Small intestine (tissue), 7 donors: ENCODE measurements at regions not wholly inside any gene's neighbourhood (a gene's known extent, or its start where the extent isn't known, plus 50 kb on each side); places are given as distances from the start of the nearest gene placed in this dataset.

Source experiments
- DNase-seq, 2 donors: peaks; one replicate each; pipeline versions ENCODE4 v3.0.0 to v3.0.0-alpha.2; 2013
- FAIRE-seq: peaks from 2 replicates; lab custom pipeline; 2012; peaks lifted over from hg19 to GRCh38; lab: Jason Lieb, UNC
- H3K27ac ChIP-seq, 3 donors: one replicate each; pipeline ENCODE4 v1.5.1; 2013; ENCODE audit warnings: low read length in 2 of 3, mild to moderate bottlenecking in 2 of 3, control low read depth in 1 of 3, inconsistent platforms in 1 of 3, low read depth in 1 of 3, moderate library complexity in 1 of 3
- H3K27me3 ChIP-seq, 3 donors: one replicate each; pipeline ENCODE4 v1.6.1; 2013; ENCODE audit warnings: low read length in 3 of 3, inconsistent platforms in 1 of 3; ENCODE audit not compliant: control insufficient read depth in 3 of 3, insufficient read depth in 3 of 3
- H3K36me3 ChIP-seq, 3 donors: one replicate each; pipeline ENCODE4 v1.6.1; 2013; ENCODE audit warnings: low read length in 3 of 3, inconsistent platforms in 1 of 3, low read depth in 1 of 3, mild to moderate bottlenecking in 1 of 3, moderate library complexity in 1 of 3; ENCODE audit not compliant: control insufficient read depth in 3 of 3, insufficient read depth in 2 of 3
- H3K4me1 ChIP-seq, 3 donors: one replicate each; pipeline ENCODE4 v1.6.1; 2013; ENCODE audit warnings: low read length in 2 of 3, inconsistent platforms in 1 of 3, low read depth in 1 of 3, mild to moderate bottlenecking in 1 of 3, moderate library complexity in 1 of 3; ENCODE audit not compliant: control insufficient read depth in 3 of 3, insufficient read depth in 2 of 3
- H3K4me3 ChIP-seq, 3 donors: one replicate each; pipeline ENCODE4 v1.5.1; 2013; ENCODE audit warnings: low read length in 3 of 3, control low read depth in 1 of 3, inconsistent platforms in 1 of 3, low read depth in 1 of 3, mild to moderate bottlenecking in 1 of 3, moderate library complexity in 1 of 3
- H3K9me3 ChIP-seq, 2 donors: one replicate each; pipeline ENCODE4 v1.6.1; 2013; ENCODE audit warnings: low read depth in 1 of 2, low read length in 1 of 2; ENCODE audit not compliant: control insufficient read depth in 2 of 2, insufficient read depth in 1 of 2
- WGBS, 3 donors: extraction: QIAGEN DNeasy Blood & Tissue Kit; methylation state at CpG; one replicate each; pipeline ENCODE4 v1.1.7; 2013; 5-methylcytosine and 5-hydroxymethylcytosine counted together
- donor health status: healthy with polysubstance abuse.
- donor health status: control.
- donor health status: control.
- donor health status: Bipolar disorder and iron deficiency.
- donor health status: healthy.

GRCh38 chr11:116445108-116446047 is 327.4 kb downstream of the BUD13 start:
- Histone ChIP-seq H3K36me3 (no peaks in the 10 kb centered on the region), H3K4me1 (peaks cover 4 to 14% (median 7%) of the 10 kb centered on the region in 3 donors), H3K27ac (peak overlapping the region in 2 of 3 donors; percentile 17 to 78), H3K4me3 (no peak overlapping the region), H3K9me3 (no peaks in the 10 kb centered on the region), H3K27me3 (no peaks in the 10 kb centered on the region)
- DNase-seq (peak; percentile 49 to 78), FAIRE-seq (no peak)
- 50 to 61% (median 56%) methylated on average over 6 of the region's 6 CpGs for WGBS, 3 donors

- Histone ChIP-seq H3K36me3 (no peaks in the 10 kb centered on the region), H3K4me1 (peaks cover 3 to 9% (median 4%) of the 10 kb centered on the region in 3 donors), H3K27me3 (no peaks in the 10 kb centered on the region), H3K27ac (no peak overlapping the region), H3K9me3 (peaks cover 0 to 3% of the 10 kb centered on the region in 2 donors), H3K4me3 (no peak overlapping the region)
- FAIRE-seq (no peak), DNase-seq (no peak)
Observed at GRCh38 chr11:116442238-116442752, 330.5 kb downstream of the BUD13 start.

GRCh38 chr11:116439361-116439677 is 333.5 kb downstream of the BUD13 start:
- H3K36me3 ChIP-seq, result no peaks in the 10 kb centered on the region
- H3K4me3 ChIP-seq, result no peak overlapping the region
- no peaks in the 10 kb centered on the region for H3K4me1 ChIP-seq
- no peak for DNase-seq
- H3K27me3 ChIP-seq, result peaks cover 0 to 5% (median under 1%) of the 10 kb centered on the region in 3 donors
- no peak overlapping the region for H3K27ac ChIP-seq
- no peak for FAIRE-seq
- peaks cover 0 to 3% of the 10 kb centered on the region in 2 donors for H3K9me3 ChIP-seq

GRCh38 chr11:116438651-116439360 is 334.0 kb downstream of the BUD13 start:
- WGBS, 3 donors, result 81 to 89% (median 87%) methylated on average over 5 of the region's 6 CpGs
- FAIRE-seq, result no peak
- no peak for DNase-seq
- Histone ChIP-seq H3K4me3 (no peak overlapping the region), H3K27me3 (peaks cover 0 to 5% (median 2%) of the 10 kb centered on the region in 3 donors), H3K9me3 (peaks cover 0 to 3% of the 10 kb centered on the region in 2 donors), H3K27ac (no peak overlapping the region), H3K4me1 (no peaks in the 10 kb centered on the region), H3K36me3 (no peaks in the 10 kb centered on the region)

GRCh38 chr11:116434986-116435385 is 337.8 kb downstream of the BUD13 start:
- no peaks in the 10 kb centered on the region for H3K4me1 ChIP-seq
- FAIRE-seq (no peak), DNase-seq (no peak)
- no peak overlapping the region for H3K27ac ChIP-seq
- H3K9me3 ChIP-seq, result peaks cover 0 to 3% of the 10 kb centered on the region in 2 donors
- H3K4me3 ChIP-seq, result no peak overlapping the region
- H3K27me3 ChIP-seq, result peaks cover 0 to 5% (median 2%) of the 10 kb centered on the region in 3 donors
- WGBS, 3 donors, result 53 to 78% (median 61%) methylated on average over 2 of the region's 2 CpGs
- no peaks in the 10 kb centered on the region for H3K36me3 ChIP-seq

- H3K27ac ChIP-seq, result no peak overlapping the region
- no peak overlapping the region for H3K4me3 ChIP-seq
- H3K4me1 ChIP-seq, result peaks cover 0 to 15% (median 2%) of the 10 kb centered on the region in 3 donors
- H3K27me3 ChIP-seq, result peaks cover 0 to 5% (median 2%) of the 10 kb centered on the region in 3 donors
- DNase-seq (no peak), FAIRE-seq (no peak)
- no peaks in the 10 kb centered on the region for H3K9me3 ChIP-seq
- WGBS, 3 donors, result 89 to 96% (median 91%) methylated on average over 9 of the region's 9 CpGs
- H3K36me3 ChIP-seq, result no peaks in the 10 kb centered on the region
Observed at GRCh38 chr11:116432301-116432700, 340.5 kb downstream of the BUD13 start.

GRCh38 chr11:116431842-116432241 is 340.9 kb downstream of the BUD13 start:
- H3K4me1 ChIP-seq, result peaks cover 0 to 19% (median 3%) of the 10 kb centered on the region in 3 donors
- FAIRE-seq (no peak), DNase-seq (peak in 1 of 2 donors; percentile 45)
- no peak overlapping the region for H3K4me3 ChIP-seq
- H3K9me3 ChIP-seq, result no peaks in the 10 kb centered on the region
- H3K27me3 ChIP-seq, result peaks cover 0 to 5% (median 2%) of the 10 kb centered on the region in 3 donors
- 0 to 34% (median 20%) methylated on average over 1 of the region's 1 CpG for WGBS, 3 donors
- H3K36me3 ChIP-seq, result no peaks in the 10 kb centered on the region
- H3K27ac ChIP-seq, result no peak overlapping the region

GRCh38 chr11:116428638-116428975 is 344.2 kb downstream of the BUD13 start:
- peaks cover 0 to 28% (median 6%) of the 10 kb centered on the region in 3 donors for H3K4me1 ChIP-seq
- H3K36me3 ChIP-seq, result no peaks in the 10 kb centered on the region
- no peak overlapping the region for H3K4me3 ChIP-seq
- H3K9me3 ChIP-seq, result no peaks in the 10 kb centered on the region
- FAIRE-seq (no peak), DNase-seq (no peak)
- WGBS, 3 donors, result 67 to 74% (median 72%) methylated on average over 6 of the region's 6 CpGs
- H3K27ac ChIP-seq, result no peak overlapping the region
- no peaks in the 10 kb centered on the region for H3K27me3 ChIP-seq
